ENCODE measurements at regions not wholly inside any gene's neighbourhood (a gene's known extent, or its start where the extent isn't known, plus 50 kb on each side); places are given as distances from the start of the nearest gene placed in this dataset.
"Not testable (repeated sequence)": the region's sequence is repeated elsewhere in the genome, so short reads cannot be mapped to it uniquely, and the experiment has no call there.

DNA sequence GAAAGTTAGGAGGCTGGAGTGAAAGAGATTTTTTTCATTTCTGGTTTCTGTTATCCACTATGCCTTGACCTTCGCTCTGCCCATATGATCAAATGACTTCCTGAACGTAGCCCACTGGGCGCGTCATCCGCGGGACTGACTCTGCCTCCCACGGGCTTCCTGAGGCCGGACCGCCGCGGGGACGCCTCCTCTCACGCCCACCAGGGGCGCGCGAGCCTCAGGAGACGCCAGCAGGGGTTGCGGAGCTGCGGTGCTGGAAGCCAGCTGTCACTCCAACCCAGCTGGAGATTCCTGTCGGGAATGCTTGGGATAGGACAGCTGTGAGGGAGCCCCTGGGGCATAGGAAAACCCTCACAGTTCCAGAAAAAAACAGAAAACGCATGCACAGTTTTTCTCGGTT lies 461.5 kb downstream of the FOXD4L4 start:
- H3K27ac ChIP-seq (ENCODE audit: low read depth, low read length, poor library complexity, severe bottlenecking); H3K9me2 ChIP-seq (ENCODE audit: insufficient read depth, low read length); H3K79me2 ChIP-seq (ENCODE audit: insufficient read depth, low read depth, low read length); H3K9me3 ChIP-seq (ENCODE audit: low read length); POLR2A ChIA-PET; H3K4me1 ChIP-seq (ENCODE audit: insufficient read depth, low read length, poor library complexity, severe bottlenecking); BruUV-seq (replicated peaks); H3K4me3 ChIP-seq (ENCODE audit: low read depth, low read length, poor library complexity, severe bottlenecking); DNase-seq (ENCODE audit: low spot score); H3K4me2 ChIP-seq (ENCODE audit: low read length); H4K20me1 ChIP-seq (ENCODE audit: insufficient read depth, low read length); CTCF ChIA-PET (ENCODE audit: unreplicated experiment); intact Hi-C loops (cut with micrococcal nuclease; ENCODE audit: unreplicated experiment); H2AFZ ChIP-seq (ENCODE audit: low read length); H3K36me3 ChIP-seq (ENCODE audit: insufficient read depth, low read length): not testable (repeated sequence)

DNA sequence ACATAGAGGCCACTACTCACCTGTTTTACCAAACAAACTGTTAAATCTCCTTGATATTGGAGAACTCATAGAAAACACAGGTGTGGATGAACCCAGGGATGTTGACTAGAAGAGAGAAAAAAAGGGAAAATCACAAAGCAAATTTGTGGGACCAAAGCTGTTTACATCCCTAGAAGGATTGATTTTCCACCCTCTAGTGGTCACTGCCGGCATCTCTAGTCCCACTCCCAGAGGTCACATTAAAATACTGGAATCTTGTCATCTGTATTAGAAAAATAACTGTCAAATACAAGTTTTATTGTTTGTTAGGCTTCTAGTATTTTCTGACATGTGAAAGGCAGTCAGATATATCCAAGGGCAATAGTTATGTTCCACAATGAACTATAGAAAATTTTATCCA lies 469.7 kb downstream of the FOXD4L4 start:
- H4K20me1 ChIP-seq (ENCODE audit: insufficient read depth, low read length); BruUV-seq (replicated peaks); H3K4me2 ChIP-seq (ENCODE audit: low read length); H3K79me2 ChIP-seq (ENCODE audit: insufficient read depth, low read depth, low read length); CTCF ChIA-PET (ENCODE audit: unreplicated experiment); H3K9me3 ChIP-seq (ENCODE audit: low read length); DNase-seq (ENCODE audit: low spot score); POLR2A ChIA-PET; intact Hi-C loops (cut with micrococcal nuclease; ENCODE audit: unreplicated experiment); H3K27ac ChIP-seq (ENCODE audit: low read depth, low read length, poor library complexity, severe bottlenecking); H3K9me2 ChIP-seq (ENCODE audit: insufficient read depth, low read length); H2AFZ ChIP-seq (ENCODE audit: low read length); H3K36me3 ChIP-seq (ENCODE audit: insufficient read depth, low read length); H3K4me1 ChIP-seq (ENCODE audit: insufficient read depth, low read length, poor library complexity, severe bottlenecking); H3K4me3 ChIP-seq (ENCODE audit: low read depth, low read length, poor library complexity, severe bottlenecking): not testable (repeated sequence)

DNA sequence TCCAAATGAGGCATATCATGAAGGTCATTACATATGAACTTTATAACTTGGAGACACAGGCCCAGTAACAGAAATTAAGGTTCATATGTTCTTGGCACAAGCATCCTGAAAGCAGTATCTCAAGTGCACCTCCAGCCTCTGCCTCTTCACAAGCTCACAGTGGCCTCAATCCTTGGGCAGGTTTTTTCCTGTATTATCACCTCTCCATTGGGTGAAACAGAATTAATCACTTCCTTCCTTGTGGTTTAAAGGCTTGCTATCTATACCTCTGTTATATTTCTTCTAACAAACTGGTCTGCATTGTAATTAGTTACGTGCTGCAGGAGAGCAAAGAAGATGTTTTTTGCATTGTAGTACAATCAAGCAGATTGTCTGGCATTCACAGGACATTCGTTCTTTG lies 471.0 kb downstream of the FOXD4L4 start:
- H3K79me2 ChIP-seq (ENCODE audit: insufficient read depth, low read depth, low read length); H3K4me1 ChIP-seq (ENCODE audit: insufficient read depth, low read length, poor library complexity, severe bottlenecking); CTCF ChIA-PET (ENCODE audit: unreplicated experiment); H3K4me2 ChIP-seq (ENCODE audit: low read length); H2AFZ ChIP-seq (ENCODE audit: low read length); BruUV-seq (replicated peaks); POLR2A ChIA-PET; H3K27ac ChIP-seq (ENCODE audit: low read depth, low read length, poor library complexity, severe bottlenecking); H3K9me3 ChIP-seq (ENCODE audit: low read length); DNase-seq (ENCODE audit: low spot score); H3K36me3 ChIP-seq (ENCODE audit: insufficient read depth, low read length); H4K20me1 ChIP-seq (ENCODE audit: insufficient read depth, low read length); H3K4me3 ChIP-seq (ENCODE audit: low read depth, low read length, poor library complexity, severe bottlenecking); H3K9me2 ChIP-seq (ENCODE audit: insufficient read depth, low read length); intact Hi-C loops (cut with micrococcal nuclease; ENCODE audit: unreplicated experiment): not testable (repeated sequence)

DNA sequence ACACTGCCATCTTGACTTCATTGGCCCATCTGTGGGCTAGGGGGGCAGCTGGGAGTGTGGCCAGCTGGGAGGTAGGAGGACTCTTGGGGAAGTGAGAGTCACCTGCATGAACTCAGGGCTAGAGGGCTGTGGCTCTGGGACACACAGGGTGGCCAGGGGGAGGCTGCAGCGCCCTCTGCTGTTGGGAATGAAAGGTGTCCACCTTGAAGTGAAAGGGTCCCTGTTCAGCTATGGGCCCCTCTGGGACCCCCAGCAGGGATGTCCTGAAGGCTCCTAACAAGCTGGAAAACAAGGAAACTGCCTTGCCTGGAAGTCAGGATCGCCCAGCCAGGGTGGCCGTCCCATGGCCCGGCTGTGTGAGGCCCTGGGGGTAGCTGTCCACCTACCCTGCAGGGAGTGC lies 507.8 kb downstream of the FOXD4L4 start:
- DNase-seq (ENCODE audit: low spot score); H3K4me1 ChIP-seq (ENCODE audit: insufficient read depth, low read length, poor library complexity, severe bottlenecking): not testable (repeated sequence)

DNA sequence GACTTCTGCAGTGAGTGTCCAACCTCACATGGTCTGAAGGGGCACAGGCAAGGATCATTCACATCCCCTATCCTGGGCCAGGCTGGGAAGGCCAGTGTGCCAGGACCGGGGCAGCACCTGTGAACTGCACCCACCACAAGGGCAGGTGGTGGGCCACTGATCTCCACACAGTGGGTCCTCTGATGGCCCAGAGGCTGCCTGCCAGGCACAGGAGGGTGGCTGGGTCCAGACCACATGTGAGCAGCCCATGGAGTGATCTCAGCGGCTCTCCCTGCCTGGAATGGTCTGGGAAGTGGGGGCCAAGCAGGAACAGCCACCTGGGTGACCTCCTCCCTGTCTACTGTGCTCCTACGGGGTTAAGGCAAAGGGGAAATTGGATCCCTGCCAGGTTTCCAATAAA lies 508.5 kb downstream of the FOXD4L4 start:
- intact Hi-C loops (cut with micrococcal nuclease; ENCODE audit: unreplicated experiment); H3K79me2 ChIP-seq (ENCODE audit: insufficient read depth, low read depth, low read length); H3K4me3 ChIP-seq (ENCODE audit: low read depth, low read length, poor library complexity, severe bottlenecking); H4K20me1 ChIP-seq (ENCODE audit: insufficient read depth, low read length); CTCF ChIA-PET (ENCODE audit: unreplicated experiment); H3K9me2 ChIP-seq (ENCODE audit: insufficient read depth, low read length); H3K9me3 ChIP-seq (ENCODE audit: low read length); BruUV-seq (replicated peaks); DNase-seq (ENCODE audit: low spot score); H3K4me1 ChIP-seq (ENCODE audit: insufficient read depth, low read length, poor library complexity, severe bottlenecking); H3K27ac ChIP-seq (ENCODE audit: low read depth, low read length, poor library complexity, severe bottlenecking); POLR2A ChIA-PET; H3K4me2 ChIP-seq (ENCODE audit: low read length); H3K36me3 ChIP-seq (ENCODE audit: insufficient read depth, low read length); H2AFZ ChIP-seq (ENCODE audit: low read length): not testable (repeated sequence)

More for the DNA sequence above, 507.8 kb downstream of the FOXD4L4 start:
- H3K4me3 ChIP-seq (ENCODE audit: low read depth, low read length, poor library complexity, severe bottlenecking); BruUV-seq (replicated peaks); H3K9me2 ChIP-seq (ENCODE audit: insufficient read depth, low read length); POLR2A ChIA-PET; H2AFZ ChIP-seq (ENCODE audit: low read length); H3K9me3 ChIP-seq (ENCODE audit: low read length); H3K36me3 ChIP-seq (ENCODE audit: insufficient read depth, low read length); H3K79me2 ChIP-seq (ENCODE audit: insufficient read depth, low read depth, low read length); H3K27ac ChIP-seq (ENCODE audit: low read depth, low read length, poor library complexity, severe bottlenecking); CTCF ChIA-PET (ENCODE audit: unreplicated experiment); intact Hi-C loops (cut with micrococcal nuclease; ENCODE audit: unreplicated experiment); H4K20me1 ChIP-seq (ENCODE audit: insufficient read depth, low read length); H3K4me2 ChIP-seq (ENCODE audit: low read length): not testable (repeated sequence)
- TF ChIP-seq, protein P1, sequence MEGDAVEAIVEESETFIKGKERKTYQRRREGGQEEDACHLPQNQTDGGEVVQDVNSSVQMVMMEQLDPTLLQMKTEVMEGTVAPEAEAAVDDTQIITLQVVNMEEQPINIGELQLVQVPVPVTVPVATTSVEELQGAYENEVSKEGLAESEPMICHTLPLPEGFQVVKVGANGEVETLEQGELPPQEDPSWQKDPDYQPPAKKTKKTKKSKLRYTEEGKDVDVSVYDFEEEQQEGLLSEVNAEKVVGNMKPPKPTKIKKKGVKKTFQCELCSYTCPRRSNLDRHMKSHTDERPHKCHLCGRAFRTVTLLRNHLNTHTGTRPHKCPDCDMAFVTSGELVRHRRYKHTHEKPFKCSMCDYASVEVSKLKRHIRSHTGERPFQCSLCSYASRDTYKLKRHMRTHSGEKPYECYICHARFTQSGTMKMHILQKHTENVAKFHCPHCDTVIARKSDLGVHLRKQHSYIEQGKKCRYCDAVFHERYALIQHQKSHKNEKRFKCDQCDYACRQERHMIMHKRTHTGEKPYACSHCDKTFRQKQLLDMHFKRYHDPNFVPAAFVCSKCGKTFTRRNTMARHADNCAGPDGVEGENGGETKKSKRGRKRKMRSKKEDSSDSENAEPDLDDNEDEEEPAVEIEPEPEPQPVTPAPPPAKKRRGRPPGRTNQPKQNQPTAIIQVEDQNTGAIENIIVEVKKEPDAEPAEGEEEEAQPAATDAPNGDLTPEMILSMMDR (conservative IDR thresholded peaks at IDR 0.05; ENCODE audit: low read length) = peak; percentile 22; the same call in 1 of the 2 replicates

DNA sequence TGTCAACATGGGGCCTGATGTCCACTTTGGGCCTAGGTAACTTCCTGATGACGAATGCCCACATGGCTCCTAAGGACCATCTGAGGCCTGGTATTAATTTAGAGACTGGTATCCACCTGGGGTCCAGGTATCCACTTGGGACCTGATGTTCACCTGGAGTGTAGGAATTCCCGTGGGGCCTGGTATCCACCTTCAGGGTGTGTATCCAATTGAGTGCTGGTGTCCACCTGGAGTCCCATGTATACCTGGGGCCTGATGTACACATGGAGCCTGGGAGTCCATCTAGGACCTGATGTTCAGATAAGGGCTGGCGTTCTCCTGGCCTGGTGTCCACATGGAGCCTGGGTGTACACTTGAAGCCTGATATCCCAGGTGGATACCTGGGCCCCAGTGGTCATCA lies 520.6 kb downstream of the FOXD4L4 start:
- H2AFZ ChIP-seq (ENCODE audit: low read length); H3K36me3 ChIP-seq (ENCODE audit: insufficient read depth, low read length); H3K27ac ChIP-seq (ENCODE audit: low read depth, low read length, poor library complexity, severe bottlenecking); CTCF ChIA-PET (ENCODE audit: unreplicated experiment); intact Hi-C loops (cut with micrococcal nuclease; ENCODE audit: unreplicated experiment); H3K79me2 ChIP-seq (ENCODE audit: insufficient read depth, low read depth, low read length); H3K9me2 ChIP-seq (ENCODE audit: insufficient read depth, low read length); H3K4me3 ChIP-seq (ENCODE audit: low read depth, low read length, poor library complexity, severe bottlenecking); H3K9me3 ChIP-seq (ENCODE audit: low read length); H4K20me1 ChIP-seq (ENCODE audit: insufficient read depth, low read length); H3K4me1 ChIP-seq (ENCODE audit: insufficient read depth, low read length, poor library complexity, severe bottlenecking); POLR2A ChIA-PET; BruUV-seq (replicated peaks); H3K4me2 ChIP-seq (ENCODE audit: low read length); DNase-seq (ENCODE audit: low spot score): not testable (repeated sequence)

Measured in OCI-LY7 (cell line).